ENCODE measurements at regions not wholly inside any gene's neighbourhood (a gene's known extent, or its start where the extent isn't known, plus 50 kb on each side); places are given as distances from the start of the nearest gene placed in this dataset.

DNA sequence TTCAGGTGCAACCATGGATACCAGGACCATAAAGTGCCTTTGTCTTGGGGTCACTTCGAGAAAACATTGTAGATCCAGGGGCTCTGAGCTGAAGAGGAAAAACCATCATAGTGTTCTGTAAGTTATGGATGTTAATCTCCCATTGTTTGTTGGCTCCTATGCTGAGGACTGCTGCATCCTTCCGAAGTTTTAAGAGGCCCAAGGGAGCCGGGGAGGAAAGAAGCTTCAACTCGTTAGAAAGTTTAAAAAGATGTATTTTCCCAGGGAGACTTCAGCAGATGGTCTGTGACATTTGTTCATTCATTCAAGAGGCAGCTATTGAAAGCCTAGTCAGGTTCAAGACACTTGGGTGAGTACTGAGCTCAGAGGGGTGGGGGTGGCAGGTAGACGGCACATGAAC, 378.8 kb upstream of the TBX3 start:
- TF ChIP-seq ARNTL (CRISPR knock-in tag; IDR thresholded peaks at IDR 0.05; ENCODE audit: borderline replicate concordance, low read depth) (no peak), ZC3H10 (CRISPR knock-in tag; IDR thresholded peaks at IDR 0.05) (no peak), SNAI2 (CRISPR knock-in tag; IDR thresholded peaks at IDR 0.05) (no peak), TCF4 (CRISPR knock-in tag; IDR thresholded peaks at IDR 0.05; ENCODE audit: borderline replicate concordance) (no peak), BACH2 (CRISPR knock-in tag; IDR thresholded peaks at IDR 0.05; ENCODE audit: borderline replicate concordance) (no peak), PPARA (CRISPR knock-in tag; IDR thresholded peaks at IDR 0.05; ENCODE audit: borderline replicate concordance) (no peak), ZNF8 (CRISPR knock-in tag; IDR thresholded peaks at IDR 0.05) (no peak), ZFP30 (CRISPR knock-in tag; IDR thresholded peaks at IDR 0.05) (no peak), OSR1 (CRISPR knock-in tag; IDR thresholded peaks at IDR 0.05) (no peak)
- TF ChIP-seq, protein P1, sequence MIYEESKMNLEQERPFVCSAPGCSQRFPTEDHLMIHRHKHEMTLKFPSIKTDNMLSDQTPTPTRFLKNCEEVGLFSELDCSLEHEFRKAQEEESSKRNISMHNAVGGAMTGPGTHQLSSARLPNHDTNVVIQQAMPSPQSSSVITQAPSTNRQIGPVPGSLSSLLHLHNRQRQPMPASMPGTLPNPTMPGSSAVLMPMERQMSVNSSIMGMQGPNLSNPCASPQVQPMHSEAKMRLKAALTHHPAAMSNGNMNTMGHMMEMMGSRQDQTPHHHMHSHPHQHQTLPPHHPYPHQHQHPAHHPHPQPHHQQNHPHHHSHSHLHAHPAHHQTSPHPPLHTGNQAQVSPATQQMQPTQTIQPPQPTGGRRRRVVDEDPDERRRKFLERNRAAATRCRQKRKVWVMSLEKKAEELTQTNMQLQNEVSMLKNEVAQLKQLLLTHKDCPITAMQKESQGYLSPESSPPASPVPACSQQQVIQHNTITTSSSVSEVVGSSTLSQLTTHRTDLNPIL (CRISPR knock-in tag; IDR thresholded peaks at IDR 0.05; ENCODE audit: low read depth), result no peak
- TF ChIP-seq, protein P2, sequence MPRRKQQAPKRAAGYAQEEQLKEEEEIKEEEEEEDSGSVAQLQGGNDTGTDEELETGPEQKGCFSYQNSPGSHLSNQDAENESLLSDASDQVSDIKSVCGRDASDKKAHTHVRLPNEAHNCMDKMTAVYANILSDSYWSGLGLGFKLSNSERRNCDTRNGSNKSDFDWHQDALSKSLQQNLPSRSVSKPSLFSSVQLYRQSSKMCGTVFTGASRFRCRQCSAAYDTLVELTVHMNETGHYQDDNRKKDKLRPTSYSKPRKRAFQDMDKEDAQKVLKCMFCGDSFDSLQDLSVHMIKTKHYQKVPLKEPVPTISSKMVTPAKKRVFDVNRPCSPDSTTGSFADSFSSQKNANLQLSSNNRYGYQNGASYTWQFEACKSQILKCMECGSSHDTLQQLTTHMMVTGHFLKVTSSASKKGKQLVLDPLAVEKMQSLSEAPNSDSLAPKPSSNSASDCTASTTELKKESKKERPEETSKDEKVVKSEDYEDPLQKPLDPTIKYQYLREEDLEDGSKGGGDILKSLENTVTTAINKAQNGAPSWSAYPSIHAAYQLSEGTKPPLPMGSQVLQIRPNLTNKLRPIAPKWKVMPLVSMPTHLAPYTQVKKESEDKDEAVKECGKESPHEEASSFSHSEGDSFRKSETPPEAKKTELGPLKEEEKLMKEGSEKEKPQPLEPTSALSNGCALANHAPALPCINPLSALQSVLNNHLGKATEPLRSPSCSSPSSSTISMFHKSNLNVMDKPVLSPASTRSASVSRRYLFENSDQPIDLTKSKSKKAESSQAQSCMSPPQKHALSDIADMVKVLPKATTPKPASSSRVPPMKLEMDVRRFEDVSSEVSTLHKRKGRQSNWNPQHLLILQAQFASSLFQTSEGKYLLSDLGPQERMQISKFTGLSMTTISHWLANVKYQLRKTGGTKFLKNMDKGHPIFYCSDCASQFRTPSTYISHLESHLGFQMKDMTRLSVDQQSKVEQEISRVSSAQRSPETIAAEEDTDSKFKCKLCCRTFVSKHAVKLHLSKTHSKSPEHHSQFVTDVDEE (CRISPR knock-in tag; IDR thresholded peaks at IDR 0.05), result no peak
